AG09319 (cell line): ENCODE measurements at regions not wholly inside any gene's neighbourhood (a gene's known extent, or its start where the extent isn't known, plus 50 kb on each side); places are given as distances from the start of the nearest gene placed in this dataset.

Experiments
- DNase-seq: peaks from one replicate; pipeline ENCODE4 v3.0.0-alpha.2; 2010; ENCODE audit warnings: low read depth; ENCODE audit errors: extremely low read depth
- TF ChIP-seq, protein P1 (sequence below): IDR thresholded peaks from 2 replicates; pipeline ENCODE4 v1.5.1; 2011; ENCODE audit warnings: low read depth, mild to moderate bottlenecking, inconsistent platforms, low read length, moderate library complexity

DNA sequence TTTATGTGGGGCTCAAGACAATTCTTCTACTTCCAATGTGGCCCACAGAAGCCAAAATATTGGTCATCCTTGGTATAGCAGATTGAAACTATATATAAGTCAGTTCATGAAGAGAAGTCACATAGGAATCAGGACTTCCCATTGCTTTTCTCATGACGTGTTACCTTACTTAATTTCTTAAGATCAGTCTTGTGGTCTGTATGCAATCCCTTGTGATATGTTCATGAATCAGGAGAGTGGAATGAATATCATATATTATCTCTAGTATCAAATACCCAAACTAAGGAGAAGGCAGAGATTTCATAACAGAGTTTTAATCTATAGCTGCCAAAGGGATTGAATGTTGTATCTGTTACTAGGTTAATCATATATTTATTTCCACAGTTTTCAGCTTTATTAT lies 1390.4 kb downstream of the SUCLG1 start:
- TF ChIP-seq, protein P1, sequence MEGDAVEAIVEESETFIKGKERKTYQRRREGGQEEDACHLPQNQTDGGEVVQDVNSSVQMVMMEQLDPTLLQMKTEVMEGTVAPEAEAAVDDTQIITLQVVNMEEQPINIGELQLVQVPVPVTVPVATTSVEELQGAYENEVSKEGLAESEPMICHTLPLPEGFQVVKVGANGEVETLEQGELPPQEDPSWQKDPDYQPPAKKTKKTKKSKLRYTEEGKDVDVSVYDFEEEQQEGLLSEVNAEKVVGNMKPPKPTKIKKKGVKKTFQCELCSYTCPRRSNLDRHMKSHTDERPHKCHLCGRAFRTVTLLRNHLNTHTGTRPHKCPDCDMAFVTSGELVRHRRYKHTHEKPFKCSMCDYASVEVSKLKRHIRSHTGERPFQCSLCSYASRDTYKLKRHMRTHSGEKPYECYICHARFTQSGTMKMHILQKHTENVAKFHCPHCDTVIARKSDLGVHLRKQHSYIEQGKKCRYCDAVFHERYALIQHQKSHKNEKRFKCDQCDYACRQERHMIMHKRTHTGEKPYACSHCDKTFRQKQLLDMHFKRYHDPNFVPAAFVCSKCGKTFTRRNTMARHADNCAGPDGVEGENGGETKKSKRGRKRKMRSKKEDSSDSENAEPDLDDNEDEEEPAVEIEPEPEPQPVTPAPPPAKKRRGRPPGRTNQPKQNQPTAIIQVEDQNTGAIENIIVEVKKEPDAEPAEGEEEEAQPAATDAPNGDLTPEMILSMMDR: no peak
- DNase-seq: no peak

DNA sequence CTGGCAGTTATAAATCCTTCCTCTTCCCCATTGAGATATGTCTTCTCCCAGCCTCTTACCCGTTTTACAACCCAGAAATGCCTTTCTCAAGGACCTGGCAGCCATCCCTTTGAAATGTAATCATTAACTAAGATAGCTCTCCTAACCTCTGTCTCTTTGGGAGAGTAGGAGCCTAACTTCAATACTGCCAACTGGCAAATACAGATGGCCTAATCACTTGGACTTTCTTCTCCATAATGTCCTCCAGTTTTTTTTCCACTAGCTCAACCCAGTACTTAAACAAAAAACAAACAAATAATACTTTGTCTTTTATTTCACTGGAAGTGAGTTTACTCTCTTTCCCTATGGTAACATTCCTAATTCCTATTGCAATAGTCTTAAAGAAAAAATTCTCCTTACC lies 1391.1 kb downstream of the SUCLG1 start:
- TF ChIP-seq, protein P1: no peak
- no peak for DNase-seq

DNA sequence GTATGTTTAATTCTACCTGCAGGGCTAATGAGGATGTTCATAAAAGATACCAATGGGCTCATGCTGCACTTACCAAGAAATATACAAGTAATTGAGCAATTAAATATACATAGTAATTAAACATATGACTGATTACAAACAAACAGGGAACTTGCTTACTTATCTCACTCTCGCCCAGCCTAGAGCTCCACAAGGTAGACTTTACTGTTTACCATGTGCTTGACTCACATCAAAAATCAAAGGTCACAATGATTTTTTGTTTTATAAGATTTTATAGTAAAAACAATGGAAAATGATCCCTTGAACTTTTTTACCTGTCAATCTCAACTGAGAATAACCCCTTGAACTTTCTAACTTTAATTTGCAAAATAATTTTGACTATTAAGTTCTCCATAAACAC lies 1395.1 kb downstream of the SUCLG1 start:
- no peak for DNase-seq
- TF ChIP-seq, protein P1: no peak

DNA sequence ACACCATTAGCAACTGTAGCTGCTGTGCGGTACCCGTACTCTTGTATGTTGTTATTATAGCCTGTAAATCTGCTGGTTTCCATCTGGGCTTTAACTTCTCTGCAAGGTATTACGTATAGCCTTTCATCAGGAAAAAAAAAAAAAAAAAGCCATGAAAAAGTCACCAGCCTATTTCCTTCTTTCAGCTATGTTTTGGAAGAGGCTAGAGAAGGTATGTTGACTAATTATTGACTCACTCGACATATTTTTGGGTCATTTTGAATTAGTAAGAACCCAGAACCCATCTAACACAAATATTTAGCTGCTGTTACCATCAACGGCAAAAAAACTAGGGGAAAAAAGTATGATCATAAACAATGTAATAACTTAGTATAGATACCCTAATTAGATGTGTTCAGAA lies 1395.6 kb downstream of the SUCLG1 start:
- DNase-seq: no peak
- TF ChIP-seq, protein P1: no peak

DNA sequence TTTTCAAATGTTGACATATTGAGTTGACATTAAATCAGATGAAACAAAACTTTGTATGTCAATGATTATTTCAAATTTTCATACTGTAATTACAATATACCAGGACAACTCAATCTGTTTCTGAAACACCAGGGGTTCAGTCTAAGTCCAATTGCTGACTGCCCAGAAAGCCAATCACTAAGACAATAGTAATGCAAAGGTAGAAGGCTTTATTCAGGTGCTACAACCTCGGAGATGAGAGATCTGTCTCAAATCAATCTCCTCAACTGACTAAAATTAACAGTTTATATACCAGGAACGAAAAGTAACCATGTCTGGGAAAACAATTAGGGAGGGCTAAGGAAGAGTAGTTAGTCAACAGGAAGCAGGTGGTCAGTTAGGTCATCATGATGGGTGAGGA lies 1400.4 kb downstream of the SUCLG1 start:
- DNase-seq: no peak
- TF ChIP-seq, protein P1: no peak

DNA sequence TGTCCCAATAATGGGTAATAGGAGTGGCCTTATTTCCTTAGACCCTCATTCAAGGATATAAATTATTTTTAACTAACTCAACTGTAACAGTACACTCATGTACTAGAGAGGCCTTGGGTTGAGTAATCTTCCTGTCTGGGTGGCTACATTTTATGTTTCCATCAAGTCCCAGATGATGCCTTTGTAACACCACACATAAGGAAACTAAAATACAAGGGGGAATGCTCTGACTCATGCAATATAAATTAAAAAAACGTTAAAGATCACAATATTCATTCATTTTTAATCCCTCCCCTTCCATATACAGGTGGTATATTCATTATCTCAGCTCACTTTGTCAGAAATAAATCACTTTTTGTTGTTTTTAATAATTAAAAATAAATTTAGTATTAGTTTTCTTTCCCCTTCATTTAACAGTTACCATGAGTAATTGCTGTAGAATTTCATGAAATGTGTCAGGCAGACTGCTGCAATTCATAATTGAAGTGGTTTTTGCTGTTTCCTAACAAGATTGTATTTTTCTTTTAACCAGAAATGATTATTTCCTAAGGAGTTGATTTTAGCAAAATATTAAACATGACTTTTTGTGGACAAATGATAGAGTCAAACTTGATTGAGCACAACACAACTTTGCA lies 1403.6 kb downstream of the SUCLG1 start:
- DNase-seq: no peak
- TF ChIP-seq, protein P1: no peak

DNA sequence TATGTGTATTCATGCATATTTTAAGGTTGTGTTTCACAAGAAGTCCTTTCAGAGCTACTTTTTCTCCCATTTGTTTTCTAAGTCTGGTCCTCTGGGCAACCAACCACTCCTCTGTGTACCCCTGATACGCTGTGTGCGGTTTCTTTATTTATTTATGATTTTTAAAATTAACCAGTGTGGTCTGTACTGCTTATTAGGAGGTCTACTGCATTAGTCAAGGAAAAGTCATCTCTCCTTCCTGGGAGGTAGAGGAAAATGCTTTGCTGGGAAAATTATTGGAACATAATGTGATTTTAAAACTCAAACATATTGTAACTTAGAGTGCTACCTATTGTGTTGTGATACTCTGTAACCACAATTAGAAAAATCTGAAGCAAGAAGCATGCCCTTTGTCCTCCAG lies 1404.3 kb downstream of the SUCLG1 start:
- TF ChIP-seq, protein P1: no peak
- DNase-seq: no peak
